HG03565 (cell line): ENCODE measurements at regions not wholly inside any gene's neighbourhood (a gene's known extent, or its start where the extent isn't known, plus 50 kb on each side); places are given as distances from the start of the nearest gene placed in this dataset.

Source experiments
- ATAC-seq: cut with Tn5 transposase; IDR thresholded peaks from one replicate; pipeline ENCODE4 v1.9.1; 2021; ENCODE audit warnings: mild to moderate bottlenecking, moderate library complexity; ENCODE audit not compliant: unreplicated experiment

- ATAC-seq, result no peak
Measured at GRCh38 chr17:77358801-77359200, 218.0 kb downstream of the SEC14L1 start.

DNA sequence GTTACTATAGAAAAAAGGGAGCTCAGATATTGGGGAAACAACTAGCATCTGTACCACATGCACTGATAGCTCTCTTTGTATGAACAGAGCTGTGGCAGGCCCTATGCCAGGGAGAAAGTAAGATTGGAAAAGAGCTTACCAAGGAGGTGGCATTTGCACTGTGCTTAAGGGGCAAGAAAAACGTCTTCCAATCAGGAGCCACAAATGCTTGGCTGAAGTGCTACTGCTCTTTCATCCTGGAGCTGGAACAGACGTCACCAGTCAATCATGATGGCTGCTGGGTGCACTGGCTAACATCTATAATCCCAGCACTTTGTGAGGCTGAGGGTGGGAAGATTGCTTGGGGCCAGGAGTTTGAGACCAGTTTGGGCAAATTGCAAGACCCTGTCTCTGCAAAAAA lies 218.5 kb downstream of the SEC14L1 start:
- no peak for ATAC-seq

DNA sequence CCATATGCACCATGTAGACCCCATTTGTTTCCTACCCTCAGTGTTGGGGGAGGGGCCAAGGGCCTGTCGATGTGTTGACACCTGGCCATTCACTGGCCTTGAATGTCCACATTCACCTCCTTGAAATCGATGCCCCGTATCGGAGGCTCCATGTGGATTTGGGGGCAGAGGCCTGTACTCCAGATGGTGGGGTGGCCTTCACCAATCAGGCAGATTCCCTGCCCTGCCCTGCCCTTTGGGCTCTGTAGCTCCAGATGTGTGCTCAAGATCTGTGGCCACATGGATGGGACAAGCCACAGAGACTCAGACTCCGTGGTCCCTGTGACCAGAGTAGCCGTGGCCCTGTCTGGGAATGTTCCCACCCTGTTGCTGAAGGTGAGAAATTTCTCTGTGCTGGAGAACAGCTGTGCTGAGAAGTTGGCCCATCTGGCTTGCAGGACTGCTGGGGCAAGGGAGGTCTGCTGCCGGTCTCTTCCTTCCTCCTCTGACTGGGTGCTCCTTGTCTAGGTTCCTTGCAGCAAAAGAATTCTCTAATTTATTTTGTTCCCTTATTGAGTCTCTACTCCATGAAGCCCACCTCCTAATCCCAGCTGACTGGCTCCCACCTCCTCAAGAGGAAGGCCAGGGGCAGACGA lies 221.3 kb downstream of the SEC14L1 start:
- ATAC-seq, result no peak

DNA sequence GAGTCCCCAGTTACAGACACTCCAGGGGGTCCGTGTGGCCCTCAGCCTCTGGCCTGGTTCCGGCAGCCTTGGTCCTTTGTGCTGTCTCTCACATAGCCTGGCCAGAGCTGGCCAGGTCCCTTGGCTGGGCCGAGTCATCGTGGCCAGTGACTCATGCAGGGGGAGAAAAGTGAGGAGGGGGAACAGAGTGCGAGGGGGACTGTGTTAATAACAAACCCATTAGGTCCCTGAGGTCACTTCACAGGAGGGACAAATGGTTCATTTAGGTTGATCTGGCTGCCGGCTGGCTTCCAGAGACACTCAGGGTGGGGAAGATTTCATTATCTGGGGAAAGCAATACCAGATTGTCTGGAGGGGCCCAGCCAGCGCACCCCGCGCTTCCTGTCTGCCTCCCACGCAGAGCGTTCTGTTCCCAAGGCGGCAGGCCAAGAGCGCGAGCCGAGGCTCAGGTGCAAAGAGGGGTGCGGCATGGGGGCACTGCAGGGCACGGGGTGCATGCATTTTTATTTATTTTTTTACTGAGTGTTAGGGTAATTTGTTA lies 223.1 kb downstream of the SEC14L1 start:
- no peak for ATAC-seq

DNA sequence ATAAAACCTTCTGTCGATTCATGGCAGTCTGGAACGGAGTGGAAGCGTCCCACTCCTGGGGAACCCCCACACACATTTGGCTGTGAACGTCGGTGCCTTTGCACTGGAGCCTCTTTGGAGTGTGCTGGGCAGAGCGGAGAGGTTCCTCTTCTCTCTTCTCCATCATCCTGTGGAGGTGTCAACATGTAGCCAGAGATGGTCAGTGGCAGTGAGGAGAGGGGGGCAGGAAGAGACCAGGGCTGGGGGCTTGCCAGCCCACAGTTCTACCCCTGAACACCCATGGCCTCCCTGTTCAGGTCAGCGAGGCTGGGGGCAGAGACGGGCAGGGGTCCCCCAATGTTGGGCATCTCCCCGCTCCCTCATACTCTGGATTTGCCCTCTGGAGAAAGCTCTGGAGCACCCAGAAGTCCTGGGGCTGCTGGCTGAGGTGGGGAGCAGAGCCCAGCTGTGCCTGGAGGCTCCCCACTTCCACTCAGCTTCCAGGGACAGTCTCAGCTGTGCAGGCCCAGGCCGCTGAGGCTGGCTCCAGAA lies 223.7 kb downstream of the SEC14L1 start:
- ATAC-seq, result no peak

DNA sequence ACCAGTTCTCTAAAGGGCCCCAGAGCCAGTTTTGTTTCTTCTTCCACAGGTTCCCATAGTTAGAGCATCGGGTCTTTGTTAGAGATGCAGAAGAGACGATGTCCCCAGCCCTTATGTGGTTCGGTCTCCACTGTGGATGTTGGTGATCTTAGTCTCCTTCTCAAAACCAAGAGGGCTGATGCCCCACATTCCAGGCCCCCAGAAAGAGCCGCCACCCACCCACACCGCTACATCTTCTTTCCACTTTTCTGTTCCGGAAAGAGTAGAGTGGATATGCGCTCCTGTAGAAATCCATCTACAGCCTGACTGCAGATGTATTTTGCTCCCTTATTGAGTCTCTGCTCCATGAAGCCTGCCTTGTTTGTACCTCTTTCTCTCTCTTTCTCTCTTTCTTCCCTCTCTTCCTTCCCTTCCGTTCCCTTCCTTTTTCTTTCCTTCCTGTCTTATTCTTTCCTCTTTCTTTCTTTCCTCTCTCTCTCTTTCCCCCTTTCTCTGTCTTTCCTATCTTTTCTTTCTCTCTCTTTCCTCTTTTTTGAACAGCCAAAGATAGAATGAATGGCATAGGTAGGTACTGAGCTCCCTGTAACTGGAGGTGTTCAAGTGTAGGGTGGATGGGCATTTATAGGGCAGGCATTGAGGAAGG lies 224.3 kb downstream of the SEC14L1 start:
- ATAC-seq, result no peak

GRCh38 chr17:77365584-77366186 lies 224.9 kb downstream of the SEC14L1 start:
- no peak for ATAC-seq

DNA sequence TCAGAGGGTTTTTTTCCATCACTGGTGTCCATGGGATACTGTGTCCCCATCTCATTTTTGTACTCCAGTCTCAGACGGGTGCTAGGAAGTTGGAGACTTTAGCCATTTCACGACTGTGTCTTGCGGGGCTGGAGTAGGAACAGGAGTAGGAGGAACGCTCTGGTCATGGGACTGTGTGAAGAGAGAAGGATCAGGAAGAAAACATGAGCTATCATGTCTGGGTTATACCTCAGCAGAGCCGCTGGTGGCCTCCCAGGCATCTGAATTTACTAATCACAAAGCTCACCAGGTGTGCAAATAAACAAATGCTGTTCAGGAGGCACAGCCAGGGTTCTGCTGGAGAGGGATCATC lies 225.4 kb downstream of the SEC14L1 start:
- ATAC-seq, result no peak

DNA sequence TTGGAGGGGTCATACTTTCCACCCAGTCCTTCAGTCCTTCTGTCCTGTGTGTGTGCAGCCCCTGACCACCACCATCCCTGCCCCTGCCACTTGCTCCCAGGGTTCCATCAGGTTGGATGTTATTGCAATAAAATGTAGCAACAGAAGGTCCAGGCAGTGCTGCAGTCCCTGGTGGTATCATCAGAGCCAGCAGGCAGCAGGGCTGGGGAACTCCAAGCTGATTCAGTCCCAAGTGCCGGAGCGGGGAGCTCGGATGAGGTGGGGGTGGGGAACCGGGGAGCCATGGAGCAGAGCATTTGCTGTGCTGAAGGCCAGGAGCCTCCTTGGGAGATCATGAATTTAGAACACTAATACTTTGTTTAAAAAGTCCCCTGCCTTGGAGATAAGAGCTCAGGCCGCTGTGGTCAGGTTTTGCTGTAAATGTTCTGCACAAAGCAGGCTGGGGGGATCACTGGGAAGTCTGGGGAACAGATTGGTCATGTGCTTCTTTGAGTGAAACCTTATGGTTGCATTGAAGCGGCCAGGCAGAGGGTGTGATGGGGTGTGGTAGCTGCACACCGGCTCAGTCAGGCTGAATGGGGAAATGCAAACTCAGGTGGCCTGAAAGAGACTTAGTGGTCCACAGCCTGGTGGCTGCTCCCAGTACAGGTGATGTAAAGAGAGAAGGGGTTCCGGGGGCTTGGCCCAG lies 225.9 kb downstream of the SEC14L1 start:
- ATAC-seq, result no peak

GRCh38 chr17:77369544-77369971 lies 228.8 kb downstream of the SEC14L1 start:
- no peak for ATAC-seq

DNA sequence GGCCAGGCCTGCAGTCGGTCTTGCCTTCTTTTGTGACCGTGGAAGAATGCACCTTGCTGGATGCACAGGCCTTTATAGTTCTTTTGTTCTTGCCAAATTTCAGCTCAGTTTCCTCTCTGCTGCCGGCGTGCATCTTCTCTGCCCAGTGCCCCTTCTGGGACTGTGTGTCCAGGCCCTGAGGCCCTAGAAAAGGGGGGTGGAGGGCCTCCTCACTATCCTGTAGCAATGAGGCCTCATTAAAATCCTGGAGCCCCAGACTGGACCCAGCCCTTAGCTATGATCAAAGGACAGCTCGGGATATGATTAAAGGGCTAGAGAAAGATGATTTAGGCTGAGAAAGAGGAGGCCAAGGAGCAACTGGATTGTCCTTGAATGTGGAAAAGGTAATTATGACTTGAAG lies 229.8 kb downstream of the SEC14L1 start:
- ATAC-seq, result no peak

- no peak for ATAC-seq
Measured at GRCh38 chr17:77371117-77371887, 230.5 kb downstream of the SEC14L1 start.

GRCh38 chr17:77371888-77372443 lies 231.2 kb downstream of the SEC14L1 start:
- no peak for ATAC-seq

DNA sequence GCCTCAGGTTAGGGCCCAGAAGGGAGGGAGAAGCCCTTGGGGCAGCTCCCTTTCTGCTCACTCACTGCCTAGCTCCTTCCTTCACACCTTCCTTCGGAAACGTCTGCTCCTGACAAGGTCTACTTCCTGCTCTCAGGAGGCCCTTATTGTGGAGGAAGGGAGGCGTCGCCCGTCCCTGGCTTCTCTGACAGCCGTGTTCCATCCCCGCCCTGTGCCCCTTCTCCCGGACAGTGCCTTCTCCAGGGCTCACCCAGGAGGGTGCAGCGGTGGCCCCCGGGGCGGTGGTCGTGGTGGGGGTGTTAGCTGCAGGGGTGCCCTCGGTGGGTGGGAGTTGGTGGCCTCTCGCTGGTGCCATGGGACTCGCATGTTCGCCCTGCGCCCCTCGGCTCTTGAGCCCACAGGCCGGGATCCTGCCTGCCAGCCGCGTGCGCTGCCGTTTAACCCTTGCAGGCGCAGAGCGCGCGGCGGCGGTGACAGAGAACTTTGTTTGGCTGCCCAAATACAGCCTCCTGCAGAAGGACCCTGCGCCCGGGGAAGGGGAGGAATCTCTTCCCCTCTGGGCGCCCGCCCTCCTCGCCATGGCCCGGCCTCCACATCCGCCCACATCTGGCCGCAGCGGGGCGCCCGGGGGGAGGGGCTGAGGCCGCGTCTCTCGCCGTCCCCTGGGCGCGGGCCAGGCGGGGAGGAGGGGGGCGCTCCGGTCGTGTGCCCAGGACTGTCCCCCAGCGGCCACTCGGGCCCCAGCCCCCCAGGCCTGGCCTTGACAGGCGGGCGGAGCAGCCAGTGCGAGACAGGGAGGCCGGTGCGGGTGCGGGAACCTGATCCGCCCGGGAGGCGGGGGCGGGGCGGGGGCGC lies 231.9 kb downstream of the SEC14L1 start:
- no peak for ATAC-seq

GRCh38 chr17:77373299-77374169 lies 232.8 kb downstream of the SEC14L1 start:
- ATAC-seq, result no peak

DNA sequence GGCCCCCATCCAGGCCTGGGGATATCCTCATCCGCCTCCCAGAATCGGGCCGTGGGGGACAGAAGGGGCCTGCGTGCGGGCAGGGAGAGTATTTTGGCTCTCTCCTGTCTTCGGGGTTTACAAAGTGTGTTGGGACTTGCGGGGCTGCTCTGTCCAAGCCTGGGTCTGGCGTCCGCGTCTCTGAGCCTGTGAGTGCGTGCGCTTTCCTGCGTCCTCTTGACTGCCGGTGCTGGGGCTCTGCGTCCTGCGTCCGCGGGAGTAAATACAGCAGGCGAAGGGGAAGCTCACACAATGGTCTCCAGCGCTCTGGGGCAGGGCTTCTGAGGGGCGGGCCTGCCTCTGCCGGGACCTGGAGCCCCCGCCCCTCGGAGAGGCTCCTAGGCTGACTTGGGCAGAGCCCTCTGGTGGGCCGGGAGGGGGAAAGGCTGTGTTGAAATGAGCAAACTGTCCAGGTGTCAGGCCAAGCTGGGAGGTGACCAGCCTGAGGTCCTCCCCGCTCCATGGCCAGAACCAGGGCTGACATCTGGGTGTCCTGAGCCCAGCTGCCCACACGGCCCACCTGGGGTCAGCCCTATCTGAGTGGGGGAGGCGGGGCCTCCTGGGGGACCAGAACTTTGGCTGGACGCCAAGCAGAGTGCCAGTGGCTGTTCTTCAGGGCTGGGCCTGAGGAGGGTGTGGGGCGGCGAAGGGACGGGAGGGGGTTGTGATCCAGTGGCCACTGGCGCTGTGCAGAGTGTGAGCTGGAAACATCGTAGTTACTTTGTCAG lies 233.6 kb downstream of the SEC14L1 start:
- no peak for ATAC-seq

DNA sequence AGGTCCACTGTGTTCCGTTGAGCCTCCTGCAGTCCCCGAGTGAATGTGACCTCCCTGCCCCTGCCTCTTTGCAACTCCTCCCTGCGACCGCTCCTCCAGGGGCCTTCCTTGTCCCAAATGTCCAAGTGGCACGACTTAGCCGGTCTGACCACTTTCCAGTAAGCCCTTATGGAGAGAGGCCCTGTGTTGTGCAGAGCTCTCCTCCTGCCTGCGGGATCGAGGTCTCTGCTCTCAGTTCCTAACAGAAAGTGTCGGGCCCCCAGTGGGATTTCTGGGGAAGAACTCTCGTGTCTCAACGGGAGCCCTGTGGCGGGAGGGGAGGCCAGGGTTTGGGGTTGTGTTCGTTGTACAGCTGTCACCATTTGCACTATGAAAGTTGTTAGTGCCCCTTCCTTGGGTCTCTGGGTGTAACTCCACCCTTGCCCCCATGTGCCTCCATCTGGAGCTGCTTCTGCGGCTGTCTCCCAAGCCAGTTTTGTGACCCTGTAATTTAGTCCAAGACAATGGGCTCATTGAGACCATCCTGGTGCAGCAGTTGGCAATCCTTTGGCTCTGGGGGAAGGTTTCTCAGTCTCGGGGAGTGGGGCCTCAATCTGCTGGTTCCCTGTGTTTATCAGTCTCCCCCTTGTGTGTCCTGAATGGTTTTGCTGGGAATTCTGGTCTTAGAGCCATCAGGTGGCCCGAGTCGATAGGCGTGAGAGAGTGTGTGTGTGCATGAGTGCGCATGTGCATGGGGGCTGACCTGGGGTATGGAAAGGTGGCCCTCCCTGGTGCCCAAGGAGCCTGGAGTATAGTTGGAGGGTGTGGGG lies 234.5 kb downstream of the SEC14L1 start:
- ATAC-seq, result no peak
